Thoracic aorta (tissue), 2 donors: ENCODE measurements at regions not wholly inside any gene's neighbourhood (a gene's known extent, or its start where the extent isn't known, plus 50 kb on each side); places are given as distances from the start of the nearest gene placed in this dataset.

ENCODE experiments used
- ATAC-seq: fragments of 150-250 bp; one replicate; pipeline ENCODE4 v1.8.0; 2017; ENCODE audit warnings: low read depth; ENCODE audit not compliant: insufficient number of reproducible peaks, low FRiP score
- DNase-seq: peaks from one replicate; pipeline ENCODE4 v3.0.0-alpha.2; 2020; ENCODE audit warnings: low spot score
- H3K27ac ChIP-seq, 2 donors: fragments of 200-600 bp; sonication (generic); 1 replicate in 1 of 2; 2 replicates in 1 of 2; pipeline ENCODE4 v1.5.1; 2016; ENCODE audit warnings: mild to moderate bottlenecking in 2 of 2, moderate library complexity in 2 of 2
- H3K27me3 ChIP-seq: fragments of 200-600 bp; sonication (generic); replicated peaks from 2 replicates; pipeline ENCODE4 v1.6.0; 2016; ENCODE audit warnings: mild to moderate bottlenecking; ENCODE audit not compliant: insufficient read depth
- H3K36me3 ChIP-seq: fragments of 200-600 bp; sonication (generic); one replicate; pipeline ENCODE4 v1.5.1; 2016
- H3K4me1 ChIP-seq, 2 donors: fragments of 200-600 bp; sonication (generic); 1 replicate in 1 of 2; 2 replicates in 1 of 2; pipeline versions ENCODE4 v1.5.1 to v1.6.0; 2016; ENCODE audit warnings: low read depth in 2 of 2, mild to moderate bottlenecking in 1 of 2; ENCODE audit not compliant: control insufficient read depth in 1 of 2
- H3K4me3 ChIP-seq: fragments of 200-600 bp; sonication (generic); 2 replicates; pipeline ENCODE4 v1.5.1; 2016; ENCODE audit warnings: mild to moderate bottlenecking
- H3K9me3 ChIP-seq: fragments of 200-600 bp; sonication (generic); 2 replicates; pipeline ENCODE4 v1.5.1; 2016
- CTCF ChIP-seq: fragments of 200-600 bp; sonication (generic); IDR thresholded peaks from one replicate; pipeline ENCODE4 v1.5.1; 2019; ENCODE audit warnings: antibody characterized with exemption

- Histone ChIP-seq H3K36me3 (no peaks in the 10 kb centered on the region), H3K27ac (no peak overlapping the region), H3K4me3 (no peak overlapping the region), H3K4me1 (peaks cover 0 to 21% of the 10 kb centered on the region in 2 donors), H3K27me3 (no peaks in the 10 kb centered on the region), H3K9me3 (no peaks in the 10 kb centered on the region)
- DNase-seq (no peak), ATAC-seq (no peak)
- no peak for TF ChIP-seq CTCF
Observed at GRCh38 chr10:3533296-3533695, 251.7 kb downstream of the KLF6 start.

- ATAC-seq, result no peak
Observed at GRCh38 chr10:3532644-3533043, 252.4 kb downstream of the KLF6 start.

GRCh38 chr10:3531670-3532069, 253.3 kb downstream of the KLF6 start:
- Histone ChIP-seq H3K9me3 (no peaks in the 10 kb centered on the region), H3K4me1 (peaks cover 6 to 28% of the 10 kb centered on the region in 2 donors), H3K36me3 (no peaks in the 10 kb centered on the region), H3K27ac (no peak overlapping the region), H3K27me3 (no peaks in the 10 kb centered on the region), H3K4me3 (no peak overlapping the region)
- no peak for TF ChIP-seq CTCF
- no peak for DNase-seq
- no peak for ATAC-seq

More at GRCh38 chr10:3532644-3533043, 252.4 kb downstream of the KLF6 start:
- H3K36me3 ChIP-seq, result no peaks in the 10 kb centered on the region
- no peak for DNase-seq
- peaks cover under 1 to 22% of the 10 kb centered on the region in 2 donors for H3K4me1 ChIP-seq
- no peaks in the 10 kb centered on the region for H3K27me3 ChIP-seq
- no peak overlapping the region for H3K27ac ChIP-seq
- H3K4me3 ChIP-seq, result no peak overlapping the region
- H3K9me3 ChIP-seq, result no peaks in the 10 kb centered on the region
- no peak for TF ChIP-seq CTCF

GRCh38 chr10:3530783-3531645, 254.0 kb downstream of the KLF6 start:
- Histone ChIP-seq H3K36me3 (no peaks in the 10 kb centered on the region), H3K27ac (no peak overlapping the region), H3K27me3 (no peaks in the 10 kb centered on the region), H3K9me3 (no peaks in the 10 kb centered on the region), H3K4me1 (peaks cover 12 to 34% of the 10 kb centered on the region in 2 donors), H3K4me3 (no peak overlapping the region)
- DNase-seq (no peak), ATAC-seq (no peak)
- no peak for TF ChIP-seq CTCF

- ATAC-seq (no peak), DNase-seq (no peak)
- no peaks in the 10 kb centered on the region for H3K36me3 ChIP-seq
- H3K9me3 ChIP-seq, result no peaks in the 10 kb centered on the region
- H3K4me3 ChIP-seq, result no peak overlapping the region
- peaks cover 16 to 41% of the 10 kb centered on the region in 2 donors for H3K4me1 ChIP-seq
- no peak overlapping the region for H3K27ac ChIP-seq
- no peak for TF ChIP-seq CTCF
- no peaks in the 10 kb centered on the region for H3K27me3 ChIP-seq
Observed at GRCh38 chr10:3530346-3530745, 254.7 kb downstream of the KLF6 start.
